GM18519 (cell line): ENCODE measurements at regions not wholly inside any gene's neighbourhood (a gene's known extent, or its start where the extent isn't known, plus 50 kb on each side); places are given as distances from the start of the nearest gene placed in this dataset.
"Not testable (repeated sequence)": the region's sequence is repeated elsewhere in the genome, so short reads cannot be mapped to it uniquely, and the experiment has no call there.

Experiments used
- ATAC-seq: cut with Tn5 transposase; IDR thresholded peaks from one replicate; pipeline ENCODE4 v1.9.1; 2021; ENCODE audit warnings: mild to moderate bottlenecking, moderate library complexity; ENCODE audit not compliant: unreplicated experiment, low FRiP score

GRCh38 chr18:104264-104663 lies 54.1 kb upstream of the USP14 start:
- ATAC-seq: not testable (repeated sequence)

GRCh38 chr18:105161-106053 lies 53.0 kb upstream of the USP14 start:
- not testable (repeated sequence) for ATAC-seq

- not testable (repeated sequence) for ATAC-seq
Measured at GRCh38 chr18:106054-106851, 52.1 kb upstream of the USP14 start.

GRCh38 chr18:106868-107384 lies 51.4 kb upstream of the USP14 start:
- ATAC-seq: not testable (repeated sequence)

- ATAC-seq: not testable (repeated sequence)
Measured at GRCh38 chr18:107464-107863, 50.9 kb upstream of the USP14 start.

- ATAC-seq: peak; percentile 36
Measured at GRCh38 chr18:107947-108664, 50.3 kb upstream of the USP14 start.
